ENCODE measurements at regions not wholly inside any gene's neighbourhood (a gene's known extent, or its start where the extent isn't known, plus 50 kb on each side); places are given as distances from the start of the nearest gene placed in this dataset.

DNA sequence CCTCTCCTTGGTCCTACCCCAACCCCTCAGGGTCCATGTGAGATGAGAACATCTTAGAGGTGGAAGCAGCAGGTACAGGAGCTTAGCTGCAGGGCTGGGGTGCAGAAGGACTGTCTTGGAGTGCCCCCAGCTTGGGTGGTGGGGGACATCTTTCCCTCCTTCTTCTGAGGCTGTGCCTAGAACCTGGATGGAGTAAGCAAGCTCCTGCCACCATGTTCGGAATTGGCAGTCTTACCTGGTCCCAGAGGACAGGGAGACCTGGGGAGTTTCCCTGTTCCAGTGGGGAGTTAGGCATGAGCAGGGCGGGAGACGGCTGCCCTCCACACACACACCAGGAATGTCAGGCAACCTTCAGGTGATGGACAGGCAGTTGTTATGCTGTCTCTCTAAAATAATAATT lies 131.0 kb upstream of the COPS8 start:
- no peaks in the 10 kb centered on the region for H3K9me3 ChIP-seq (replicated peaks; ENCODE audit: control insufficient read depth, insufficient read depth, low read depth, low read length)
- H3K4me2 ChIP-seq (ENCODE audit: insufficient read depth, low read length): no peak overlapping the region
- CTCF ChIA-PET (ENCODE audit: low intra/inter-chr PET ratio): no interaction called here
- TF ChIP-seq FOXJ2 (tag; IDR thresholded peaks at IDR 0.05) (no peak), PML (IDR thresholded peaks at IDR 0.05; ENCODE audit: low read length) (no peak), ZNF224 (CRISPR knock-in tag; IDR thresholded peaks at IDR 0.05) (no peak), ZZZ3 (IDR thresholded peaks at IDR 0.05) (no peak), ZBTB1 (CRISPR knock-in tag; IDR thresholded peaks at IDR 0.05; ENCODE audit: borderline replicate concordance, low read depth) (no peak)
- H4K20me1 ChIP-seq (replicated peaks; ENCODE audit: control insufficient read depth, insufficient read depth, low read length): no peaks in the 10 kb centered on the region
- DNase-seq (ENCODE audit: extremely low read depth in 1 of 4, low spot score in 3 of 4): no peak
- H3K4me1 ChIP-seq (replicated peaks in 1 of 2; ENCODE audit: control insufficient read depth in 2 of 2, insufficient read depth in 2 of 2, low read length in 2 of 2): no peaks in the 10 kb centered on the region
- no peaks in the 10 kb centered on the region for H3K79me2 ChIP-seq (ENCODE audit: control insufficient read depth, insufficient read depth, low read length)
- POLR2A ChIA-PET: no interaction called here
- no peak for FAIRE-seq
- peaks cover 0 to 1% of the 10 kb centered on the region in 2 experiments; a peak in 1 of 5 replicates for H3K27me3 ChIP-seq (ENCODE audit: control insufficient read depth in 2 of 2, insufficient read depth in 2 of 2, low read length in 2 of 2)
- WGBS (ENCODE audit: insufficient coverage, low coverage, missing lambda C conversion rate): 0% methylated on average over 1 of the region's 3 CpGs
- no peaks in the 10 kb centered on the region for H3K36me3 ChIP-seq (ENCODE audit: control insufficient read depth, insufficient read depth, low read length)
- intact Hi-C loops (cut with micrococcal nuclease) (no loop called here), in situ Hi-C loops (cut with MboI) (no loop called here)
- H3K9ac ChIP-seq (ENCODE audit: insufficient read depth in 1 of 2, low read depth in 2 of 2, low read length in 2 of 2): no peak overlapping the region
- ATAC-seq: no peak
- no peak overlapping the region for H2AFZ ChIP-seq (ENCODE audit: low read depth, low read length)
- no TSS peak for BruUV-seq (replicated peaks)
- no peak overlapping the region for H3K4me3 ChIP-seq
- no peak overlapping the region for H3K27ac ChIP-seq (ENCODE audit: extremely low read depth, low read depth, low read length)
- H3K9me1 ChIP-seq (ENCODE audit: control insufficient read depth, insufficient read depth, low read length): no peaks in the 10 kb centered on the region

DNA sequence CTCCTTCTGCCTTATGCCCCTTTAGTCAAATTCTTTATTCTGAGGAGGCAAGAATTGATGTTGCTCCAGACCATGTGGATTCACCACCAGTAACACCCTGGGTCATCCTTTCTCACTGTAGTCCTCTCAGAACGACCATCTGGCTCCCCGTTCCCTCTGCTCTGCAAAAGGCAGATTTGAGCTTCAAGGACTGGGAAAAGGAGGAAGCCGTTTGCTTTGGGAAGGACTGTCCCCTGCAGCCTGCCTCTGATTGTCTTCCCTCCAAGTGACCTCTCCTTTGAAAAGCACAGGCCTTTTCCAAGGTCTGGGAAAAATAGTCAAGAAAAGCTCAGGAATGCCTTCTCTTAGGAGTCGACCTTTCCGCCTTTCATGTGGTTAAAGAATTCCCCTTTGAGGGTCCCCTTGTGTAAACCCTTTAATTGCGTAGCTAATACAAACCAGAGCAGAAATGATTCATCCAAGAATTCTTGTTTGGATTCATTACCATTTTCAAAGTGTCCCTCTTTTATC lies 130.1 kb upstream of the COPS8 start:
- H3K27me3 ChIP-seq (ENCODE audit: control insufficient read depth in 2 of 2, insufficient read depth in 2 of 2, low read length in 2 of 2): peaks cover 0 to 10% of the 10 kb centered on the region in 2 experiments; a peak in 2 of 5 replicates
- H3K9me3 ChIP-seq (replicated peaks; ENCODE audit: control insufficient read depth, insufficient read depth, low read depth, low read length): no peaks in the 10 kb centered on the region
- intact Hi-C loops (cut with micrococcal nuclease) (no loop called here), in situ Hi-C loops (cut with MboI) (no loop called here)
- H3K27ac ChIP-seq (ENCODE audit: extremely low read depth, low read depth, low read length): no peak overlapping the region
- no peak for FAIRE-seq
- no peak for DNase-seq (ENCODE audit: extremely low read depth in 1 of 4, low spot score in 3 of 4)
- no peaks in the 10 kb centered on the region for H3K79me2 ChIP-seq (ENCODE audit: control insufficient read depth, insufficient read depth, low read length)
- POLR2A ChIA-PET: interaction anchor here (0.6 kb wide), 1 partner anchor 275 kb away, joined by 3 read pairs; no protein-coding TSS in a partner anchor
- no peak overlapping the region for H2AFZ ChIP-seq (ENCODE audit: low read depth, low read length)
- WGBS (ENCODE audit: insufficient coverage, low coverage, missing lambda C conversion rate): 0% methylated on average over 6 of the region's 6 CpGs
- CTCF ChIA-PET (ENCODE audit: low intra/inter-chr PET ratio): no interaction called here
- no peak for ATAC-seq
- H3K4me2 ChIP-seq (ENCODE audit: insufficient read depth, low read length): no peak overlapping the region
- no TSS peak for BruUV-seq (replicated peaks)
- H3K9ac ChIP-seq (ENCODE audit: insufficient read depth in 1 of 2, low read depth in 2 of 2, low read length in 2 of 2): no peak overlapping the region
- H4K20me1 ChIP-seq (replicated peaks; ENCODE audit: control insufficient read depth, insufficient read depth, low read length): no peaks in the 10 kb centered on the region
- H3K36me3 ChIP-seq (ENCODE audit: control insufficient read depth, insufficient read depth, low read length): no peaks in the 10 kb centered on the region
- no peak overlapping the region for H3K4me3 ChIP-seq
- H3K4me1 ChIP-seq (replicated peaks in 1 of 2; ENCODE audit: control insufficient read depth in 2 of 2, insufficient read depth in 2 of 2, low read length in 2 of 2): no peaks in the 10 kb centered on the region
- H3K9me1 ChIP-seq (ENCODE audit: control insufficient read depth, insufficient read depth, low read length): no peaks in the 10 kb centered on the region
- no peak for TF ChIP-seq ZSCAN29 (IDR thresholded peaks at IDR 0.05)
- TF ChIP-seq, protein P1, sequence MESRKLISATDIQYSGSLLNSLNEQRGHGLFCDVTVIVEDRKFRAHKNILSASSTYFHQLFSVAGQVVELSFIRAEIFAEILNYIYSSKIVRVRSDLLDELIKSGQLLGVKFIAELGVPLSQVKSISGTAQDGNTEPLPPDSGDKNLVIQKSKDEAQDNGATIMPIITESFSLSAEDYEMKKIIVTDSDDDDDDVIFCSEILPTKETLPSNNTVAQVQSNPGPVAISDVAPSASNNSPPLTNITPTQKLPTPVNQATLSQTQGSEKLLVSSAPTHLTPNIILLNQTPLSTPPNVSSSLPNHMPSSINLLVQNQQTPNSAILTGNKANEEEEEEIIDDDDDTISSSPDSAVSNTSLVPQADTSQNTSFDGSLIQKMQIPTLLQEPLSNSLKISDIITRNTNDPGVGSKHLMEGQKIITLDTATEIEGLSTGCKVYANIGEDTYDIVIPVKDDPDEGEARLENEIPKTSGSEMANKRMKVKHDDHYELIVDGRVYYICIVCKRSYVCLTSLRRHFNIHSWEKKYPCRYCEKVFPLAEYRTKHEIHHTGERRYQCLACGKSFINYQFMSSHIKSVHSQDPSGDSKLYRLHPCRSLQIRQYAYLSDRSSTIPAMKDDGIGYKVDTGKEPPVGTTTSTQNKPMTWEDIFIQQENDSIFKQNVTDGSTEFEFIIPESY (CRISPR knock-in tag; IDR thresholded peaks at IDR 0.05): no peak
- TF ChIP-seq CBFA2T3 (IDR thresholded peaks at IDR 0.05): no peak
- TF ChIP-seq CEBPG (CRISPR knock-in tag; IDR thresholded peaks at IDR 0.05): no peak
- TF ChIP-seq CEBPG (tag; conservative IDR thresholded peaks at IDR 0.05 in 1 of 2, IDR thresholded peaks at IDR 0.05 in 1 of 2): no peak
- no peak for TF ChIP-seq RBM15 (IDR thresholded peaks at IDR 0.05; ENCODE audit: insufficient read depth, low read length)
- TF ChIP-seq, protein P2, sequence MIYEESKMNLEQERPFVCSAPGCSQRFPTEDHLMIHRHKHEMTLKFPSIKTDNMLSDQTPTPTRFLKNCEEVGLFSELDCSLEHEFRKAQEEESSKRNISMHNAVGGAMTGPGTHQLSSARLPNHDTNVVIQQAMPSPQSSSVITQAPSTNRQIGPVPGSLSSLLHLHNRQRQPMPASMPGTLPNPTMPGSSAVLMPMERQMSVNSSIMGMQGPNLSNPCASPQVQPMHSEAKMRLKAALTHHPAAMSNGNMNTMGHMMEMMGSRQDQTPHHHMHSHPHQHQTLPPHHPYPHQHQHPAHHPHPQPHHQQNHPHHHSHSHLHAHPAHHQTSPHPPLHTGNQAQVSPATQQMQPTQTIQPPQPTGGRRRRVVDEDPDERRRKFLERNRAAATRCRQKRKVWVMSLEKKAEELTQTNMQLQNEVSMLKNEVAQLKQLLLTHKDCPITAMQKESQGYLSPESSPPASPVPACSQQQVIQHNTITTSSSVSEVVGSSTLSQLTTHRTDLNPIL (CRISPR knock-in tag; IDR thresholded peaks at IDR 0.05): no peak
- TF ChIP-seq, protein P3, sequence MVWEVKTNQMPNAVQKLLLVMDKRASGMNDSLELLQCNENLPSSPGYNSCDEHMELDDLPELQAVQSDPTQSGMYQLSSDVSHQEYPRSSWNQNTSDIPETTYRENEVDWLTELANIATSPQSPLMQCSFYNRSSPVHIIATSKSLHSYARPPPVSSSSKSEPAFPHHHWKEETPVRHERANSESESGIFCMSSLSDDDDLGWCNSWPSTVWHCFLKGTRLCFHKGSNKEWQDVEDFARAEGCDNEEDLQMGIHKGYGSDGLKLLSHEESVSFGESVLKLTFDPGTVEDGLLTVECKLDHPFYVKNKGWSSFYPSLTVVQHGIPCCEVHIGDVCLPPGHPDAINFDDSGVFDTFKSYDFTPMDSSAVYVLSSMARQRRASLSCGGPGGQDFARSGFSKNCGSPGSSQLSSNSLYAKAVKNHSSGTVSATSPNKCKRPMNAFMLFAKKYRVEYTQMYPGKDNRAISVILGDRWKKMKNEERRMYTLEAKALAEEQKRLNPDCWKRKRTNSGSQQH (CRISPR knock-in tag; IDR thresholded peaks at IDR 0.05): no peak

All from K562 (cell line).